ENCODE measurements at regions not wholly inside any gene's neighbourhood (a gene's known extent, or its start where the extent isn't known, plus 50 kb on each side); places are given as distances from the start of the nearest gene placed in this dataset.

GRCh38 chr21:19608101-19608621, 1204.6 kb upstream of the TMPRSS15 start:
- Histone ChIP-seq H3K27ac (no peak overlapping the region), H3K4me3 (ENCODE audit: low read depth, low read length) (no peak overlapping the region), H3K27me3 (replicated peaks) (no peaks in the 10 kb centered on the region), H3K36me3 (replicated peaks) (no peaks in the 10 kb centered on the region)
- TF ChIP-seq, protein P1, sequence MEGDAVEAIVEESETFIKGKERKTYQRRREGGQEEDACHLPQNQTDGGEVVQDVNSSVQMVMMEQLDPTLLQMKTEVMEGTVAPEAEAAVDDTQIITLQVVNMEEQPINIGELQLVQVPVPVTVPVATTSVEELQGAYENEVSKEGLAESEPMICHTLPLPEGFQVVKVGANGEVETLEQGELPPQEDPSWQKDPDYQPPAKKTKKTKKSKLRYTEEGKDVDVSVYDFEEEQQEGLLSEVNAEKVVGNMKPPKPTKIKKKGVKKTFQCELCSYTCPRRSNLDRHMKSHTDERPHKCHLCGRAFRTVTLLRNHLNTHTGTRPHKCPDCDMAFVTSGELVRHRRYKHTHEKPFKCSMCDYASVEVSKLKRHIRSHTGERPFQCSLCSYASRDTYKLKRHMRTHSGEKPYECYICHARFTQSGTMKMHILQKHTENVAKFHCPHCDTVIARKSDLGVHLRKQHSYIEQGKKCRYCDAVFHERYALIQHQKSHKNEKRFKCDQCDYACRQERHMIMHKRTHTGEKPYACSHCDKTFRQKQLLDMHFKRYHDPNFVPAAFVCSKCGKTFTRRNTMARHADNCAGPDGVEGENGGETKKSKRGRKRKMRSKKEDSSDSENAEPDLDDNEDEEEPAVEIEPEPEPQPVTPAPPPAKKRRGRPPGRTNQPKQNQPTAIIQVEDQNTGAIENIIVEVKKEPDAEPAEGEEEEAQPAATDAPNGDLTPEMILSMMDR (IDR thresholded peaks at IDR 0.05; ENCODE audit: low read depth, low read length, missing control alignments), result no peak
- in situ Hi-C loops (cut with HindIII; ENCODE audit: low pct_ligation_motif_present, low sequenced_read_pairs), result no loop called here
- no peak for DNase-seq

GRCh38 chr21:19609611-19610010, 1206.0 kb upstream of the TMPRSS15 start:
- no peak overlapping the region for H3K27ac ChIP-seq
- in situ Hi-C loops (cut with HindIII; ENCODE audit: low pct_ligation_motif_present, low sequenced_read_pairs), result no loop called here
- no peaks in the 10 kb centered on the region for H3K27me3 ChIP-seq (replicated peaks)
- TF ChIP-seq, protein P1 (IDR thresholded peaks at IDR 0.05; ENCODE audit: low read depth, low read length, missing control alignments), result no peak
- no peaks in the 10 kb centered on the region for H3K36me3 ChIP-seq (replicated peaks)
- H3K4me3 ChIP-seq (ENCODE audit: low read depth, low read length), result no peak overlapping the region
- no peak for DNase-seq

- in situ Hi-C loops (cut with HindIII; ENCODE audit: low pct_ligation_motif_present, low sequenced_read_pairs), result no loop called here
- Histone ChIP-seq H3K27ac (no peak overlapping the region), H3K36me3 (replicated peaks) (no peaks in the 10 kb centered on the region), H3K27me3 (replicated peaks) (no peaks in the 10 kb centered on the region), H3K4me3 (ENCODE audit: low read depth, low read length) (no peak overlapping the region)
- DNase-seq, result no peak
- TF ChIP-seq, protein P1 (IDR thresholded peaks at IDR 0.05; ENCODE audit: low read depth, low read length, missing control alignments), result no peak
Measured at GRCh38 chr21:19621837-19622496, 1218.4 kb upstream of the TMPRSS15 start.

DNA sequence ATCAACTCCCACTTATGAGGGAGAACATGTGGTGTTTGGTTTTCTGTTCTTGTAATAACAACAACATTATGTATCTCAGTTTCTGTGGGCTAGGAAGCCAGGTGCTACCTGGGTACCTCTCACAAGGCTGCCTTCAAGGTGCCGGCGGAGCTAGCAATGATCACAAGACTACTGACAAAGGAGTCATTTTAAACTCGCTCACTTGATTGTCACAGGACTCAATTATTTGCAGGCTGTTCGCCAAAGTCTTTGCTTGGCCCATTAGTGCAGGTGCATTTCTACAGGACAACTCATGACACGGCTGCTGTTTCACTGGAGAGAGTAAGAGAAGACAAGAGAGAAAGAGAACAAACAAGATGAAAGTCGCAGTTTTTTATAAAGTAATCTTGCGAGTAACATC, 1237.4 kb upstream of the TMPRSS15 start:
- H3K36me3 ChIP-seq (replicated peaks), result no peaks in the 10 kb centered on the region
- no peak for DNase-seq
- in situ Hi-C loops (cut with HindIII; ENCODE audit: low pct_ligation_motif_present, low sequenced_read_pairs), result no loop called here
- H3K27me3 ChIP-seq (replicated peaks), result no peaks in the 10 kb centered on the region
- TF ChIP-seq, protein P1 (IDR thresholded peaks at IDR 0.05; ENCODE audit: low read depth, low read length, missing control alignments), result no peak
- no peak overlapping the region for H3K4me3 ChIP-seq (ENCODE audit: low read depth, low read length)
- H3K27ac ChIP-seq, result no peak overlapping the region

DNA sequence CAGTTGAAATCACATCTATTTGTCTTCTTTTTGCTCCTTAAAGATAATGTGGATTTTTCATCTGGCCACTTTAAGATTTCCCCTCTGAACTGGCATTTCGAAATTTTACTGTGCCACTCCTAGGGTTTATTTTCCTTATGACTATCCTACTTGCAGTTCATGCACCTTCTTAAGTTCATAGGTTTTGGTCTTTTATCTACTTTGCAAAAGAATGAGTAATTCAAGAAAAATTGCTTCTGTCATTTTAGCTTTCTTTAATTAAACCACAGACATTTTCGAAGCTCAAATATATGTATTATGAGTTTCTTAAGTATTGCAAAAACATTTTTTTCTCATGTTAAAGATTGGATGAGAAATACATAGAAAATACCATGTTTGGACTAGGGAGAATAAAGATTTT, 1244.8 kb upstream of the TMPRSS15 start:
- DNase-seq, result no peak
- Histone ChIP-seq H3K4me3 (ENCODE audit: low read depth, low read length) (no peak overlapping the region), H3K27me3 (replicated peaks) (no peaks in the 10 kb centered on the region), H3K36me3 (replicated peaks) (no peaks in the 10 kb centered on the region), H3K27ac (no peak overlapping the region)
- TF ChIP-seq, protein P1 (IDR thresholded peaks at IDR 0.05; ENCODE audit: low read depth, low read length, missing control alignments), result no peak
- in situ Hi-C loops (cut with HindIII; ENCODE audit: low pct_ligation_motif_present, low sequenced_read_pairs), result no loop called here

GRCh38 chr21:19683492-19683891, 1279.9 kb upstream of the TMPRSS15 start:
- in situ Hi-C loops (cut with HindIII; ENCODE audit: low pct_ligation_motif_present, low sequenced_read_pairs), result no loop called here
- no peaks in the 10 kb centered on the region for H3K36me3 ChIP-seq (replicated peaks)
- no peak overlapping the region for H3K4me3 ChIP-seq (ENCODE audit: low read depth, low read length)
- no peaks in the 10 kb centered on the region for H3K27me3 ChIP-seq (replicated peaks)
- DNase-seq, result no peak
- TF ChIP-seq, protein P1 (IDR thresholded peaks at IDR 0.05; ENCODE audit: low read depth, low read length, missing control alignments), result no peak
- H3K27ac ChIP-seq, result no peak overlapping the region
